ENCODE measurements at regions not wholly inside any gene's neighbourhood (a gene's known extent, or its start where the extent isn't known, plus 50 kb on each side); places are given as distances from the start of the nearest gene placed in this dataset.

DNA sequence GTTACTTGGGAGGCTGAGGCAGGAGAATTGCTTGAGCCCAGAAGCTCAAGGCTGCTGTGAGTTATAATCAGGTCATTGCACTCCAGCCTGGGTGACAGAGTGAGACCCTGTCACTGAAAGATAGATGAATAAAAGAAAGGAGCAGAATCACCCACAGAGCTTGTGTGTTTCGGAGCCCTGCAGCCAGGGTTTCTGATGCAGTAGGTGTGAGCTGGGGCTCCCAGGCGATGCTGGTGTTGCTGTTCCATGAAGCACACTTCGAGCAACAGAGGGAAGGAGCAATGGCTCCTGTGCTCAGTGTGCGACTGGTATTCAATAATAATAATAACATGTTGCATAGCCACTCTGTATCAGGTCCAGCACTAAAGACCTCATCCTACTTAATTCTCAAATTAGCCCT lies 197.5 kb upstream of the CST7 start:
- Histone ChIP-seq H3K4me1 (replicated peaks; ENCODE audit: insufficient read depth) (peaks cover 20% of the 10 kb centered on the region), H3K9me2 (ENCODE audit: insufficient read depth) (no peaks in the 10 kb centered on the region), H3F3A (ENCODE audit: insufficient read depth, low read depth) (no peaks in the 10 kb centered on the region), H3K79me2 (ENCODE audit: low read depth) (no peaks in the 10 kb centered on the region), H4K20me1 (ENCODE audit: insufficient read depth) (no peaks in the 10 kb centered on the region), H2AFZ (no peak overlapping the region), H3K27me3 (ENCODE audit: insufficient read depth, low read depth) (no peaks in the 10 kb centered on the region), H3K4me2 (no peak overlapping the region), H3K27ac (no peak overlapping the region), H3K36me3 (ENCODE audit: low read depth) (no peaks in the 10 kb centered on the region), H3K9me3 (ENCODE audit: insufficient read depth, low read depth) (no peaks in the 10 kb centered on the region), H3K4me3 (no peak overlapping the region)
- TF ChIP-seq EZH2 (IDR thresholded peaks at IDR 0.05; ENCODE audit: low read depth) = no peak
- TF ChIP-seq, protein P1, sequence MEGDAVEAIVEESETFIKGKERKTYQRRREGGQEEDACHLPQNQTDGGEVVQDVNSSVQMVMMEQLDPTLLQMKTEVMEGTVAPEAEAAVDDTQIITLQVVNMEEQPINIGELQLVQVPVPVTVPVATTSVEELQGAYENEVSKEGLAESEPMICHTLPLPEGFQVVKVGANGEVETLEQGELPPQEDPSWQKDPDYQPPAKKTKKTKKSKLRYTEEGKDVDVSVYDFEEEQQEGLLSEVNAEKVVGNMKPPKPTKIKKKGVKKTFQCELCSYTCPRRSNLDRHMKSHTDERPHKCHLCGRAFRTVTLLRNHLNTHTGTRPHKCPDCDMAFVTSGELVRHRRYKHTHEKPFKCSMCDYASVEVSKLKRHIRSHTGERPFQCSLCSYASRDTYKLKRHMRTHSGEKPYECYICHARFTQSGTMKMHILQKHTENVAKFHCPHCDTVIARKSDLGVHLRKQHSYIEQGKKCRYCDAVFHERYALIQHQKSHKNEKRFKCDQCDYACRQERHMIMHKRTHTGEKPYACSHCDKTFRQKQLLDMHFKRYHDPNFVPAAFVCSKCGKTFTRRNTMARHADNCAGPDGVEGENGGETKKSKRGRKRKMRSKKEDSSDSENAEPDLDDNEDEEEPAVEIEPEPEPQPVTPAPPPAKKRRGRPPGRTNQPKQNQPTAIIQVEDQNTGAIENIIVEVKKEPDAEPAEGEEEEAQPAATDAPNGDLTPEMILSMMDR (conservative IDR thresholded peaks at IDR 0.05) = no peak
- ChIA-PET POLR2A (ENCODE audit: unreplicated experiment) (no interaction called here), CTCF (no interaction called here)
- intact Hi-C loops (cut with micrococcal nuclease; ENCODE audit: unreplicated experiment) = no loop called here
- BruUV-seq (replicated peaks) = no TSS peak
- no peak for DNase-seq

- no peak for DNase-seq
- Histone ChIP-seq H3K79me2 (ENCODE audit: low read depth) (no peaks in the 10 kb centered on the region), H3K9me3 (ENCODE audit: insufficient read depth, low read depth) (no peaks in the 10 kb centered on the region), H3K4me2 (no peak overlapping the region), H3K36me3 (ENCODE audit: low read depth) (no peaks in the 10 kb centered on the region), H3K27me3 (ENCODE audit: insufficient read depth, low read depth) (no peaks in the 10 kb centered on the region), H3F3A (ENCODE audit: insufficient read depth, low read depth) (no peaks in the 10 kb centered on the region), H3K9me2 (ENCODE audit: insufficient read depth) (no peaks in the 10 kb centered on the region), H3K4me3 (no peak overlapping the region), H2AFZ (no peak overlapping the region), H3K27ac (no peak overlapping the region), H4K20me1 (ENCODE audit: insufficient read depth) (no peaks in the 10 kb centered on the region), H3K4me1 (replicated peaks; ENCODE audit: insufficient read depth) (peaks cover 14% of the 10 kb centered on the region)
- CTCF ChIA-PET = no interaction called here
- intact Hi-C loops (cut with micrococcal nuclease; ENCODE audit: unreplicated experiment) = no loop called here
- BruUV-seq (replicated peaks) = no TSS peak
- TF ChIP-seq, protein P1 (conservative IDR thresholded peaks at IDR 0.05) = no peak
- TF ChIP-seq EZH2 (IDR thresholded peaks at IDR 0.05; ENCODE audit: low read depth) = no peak
- POLR2A ChIA-PET (ENCODE audit: unreplicated experiment) = no interaction called here
Measured at GRCh38 chr20:24752612-24753011, 196.5 kb upstream of the CST7 start.

GRCh38 chr20:24753130-24753529 lies 195.9 kb upstream of the CST7 start:
- H2AFZ ChIP-seq = no peak overlapping the region
- H3K79me2 ChIP-seq (ENCODE audit: low read depth) = no peaks in the 10 kb centered on the region
- no TSS peak for BruUV-seq (replicated peaks)
- H4K20me1 ChIP-seq (ENCODE audit: insufficient read depth) = no peaks in the 10 kb centered on the region
- no peaks in the 10 kb centered on the region for H3K9me3 ChIP-seq (ENCODE audit: insufficient read depth, low read depth)
- H3K4me2 ChIP-seq = no peak overlapping the region
- DNase-seq = no peak
- H3K36me3 ChIP-seq (ENCODE audit: low read depth) = no peaks in the 10 kb centered on the region
- TF ChIP-seq, protein P1 (conservative IDR thresholded peaks at IDR 0.05) = no peak
- TF ChIP-seq EZH2 (IDR thresholded peaks at IDR 0.05; ENCODE audit: low read depth) = no peak
- no peaks in the 10 kb centered on the region for H3K27me3 ChIP-seq (ENCODE audit: insufficient read depth, low read depth)
- POLR2A ChIA-PET (ENCODE audit: unreplicated experiment) = no interaction called here
- CTCF ChIA-PET = no interaction called here
- H3K4me3 ChIP-seq = no peak overlapping the region
- intact Hi-C loops (cut with micrococcal nuclease; ENCODE audit: unreplicated experiment) = no loop called here
- H3K9me2 ChIP-seq (ENCODE audit: insufficient read depth) = peaks cover 2% of the 10 kb centered on the region; the same call in 1 of the 2 replicates
- H3F3A ChIP-seq (ENCODE audit: insufficient read depth, low read depth) = no peaks in the 10 kb centered on the region
- no peak overlapping the region for H3K27ac ChIP-seq
- peaks cover 14% of the 10 kb centered on the region for H3K4me1 ChIP-seq (replicated peaks; ENCODE audit: insufficient read depth)

Measured in PC-9 (cell line).